NT2/D1 (cell line): ENCODE measurements at regions not wholly inside any gene's neighbourhood (a gene's known extent, or its start where the extent isn't known, plus 50 kb on each side); places are given as distances from the start of the nearest gene placed in this dataset.

Experiments used
- YY1 ChIP-seq: IDR thresholded peaks from 2 replicates; pipeline ENCODE4 v1.6.1; 2011; ENCODE audit not compliant: insufficient read length, insufficient read depth
- ZNF274 ChIP-seq: IDR thresholded peaks from 2 replicates; pipeline ENCODE4 v1.6.1; 2011; ENCODE audit warnings: mild to moderate bottlenecking, low read depth, low read length

- TF ChIP-seq YY1 (no peak), ZNF274 (no peak)
Observed at GRCh38 chr5:93289942-93290341, 291.1 kb downstream of the NR2F1-AS1 start.
